GM10266 (cell line): ENCODE measurements at regions not wholly inside any gene's neighbourhood (a gene's known extent, or its start where the extent isn't known, plus 50 kb on each side); places are given as distances from the start of the nearest gene placed in this dataset.

Source experiments
- DNase-seq: peaks from one replicate; pipeline ENCODE4 v3.0.0; 2012; ENCODE audit errors: extremely low spot score
- CTCF ChIP-seq: IDR thresholded peaks from 2 replicates; pipeline ENCODE4 v1.5.1; 2012; ENCODE audit warnings: mild to moderate bottlenecking, low read depth; ENCODE audit not compliant: control insufficient read depth, insufficient read depth; ENCODE audit errors: missing control alignments

GRCh38 chr9:135414293-135414692, 65.3 kb upstream of the PPP1R26 start:
- no peak for DNase-seq
- TF ChIP-seq CTCF: no peak

GRCh38 chr9:135415586-135415985, 64.0 kb upstream of the PPP1R26 start:
- TF ChIP-seq CTCF: no peak
- no peak for DNase-seq

- TF ChIP-seq CTCF: no peak
- no peak for DNase-seq
These were observed 62.8 kb upstream of the PPP1R26 start for GRCh38 chr9:135416664-135417290.

- no peak for TF ChIP-seq CTCF
- DNase-seq: no peak
These were observed 61.4 kb upstream of the PPP1R26 start for GRCh38 chr9:135418161-135418560.

GRCh38 chr9:135419106-135419505, 60.5 kb upstream of the PPP1R26 start:
- no peak for TF ChIP-seq CTCF
- no peak for DNase-seq

- DNase-seq: no peak
- TF ChIP-seq CTCF: no peak
These were observed 57.1 kb upstream of the PPP1R26 start for GRCh38 chr9:135422341-135422944.

GRCh38 chr9:135423725-135424124, 55.9 kb upstream of the PPP1R26 start:
- DNase-seq: no peak
- no peak for TF ChIP-seq CTCF
